ENCODE measurements at regions not wholly inside any gene's neighbourhood (a gene's known extent, or its start where the extent isn't known, plus 50 kb on each side); places are given as distances from the start of the nearest gene placed in this dataset.
"Not testable (repeated sequence)": the region's sequence is repeated elsewhere in the genome, so short reads cannot be mapped to it uniquely, and the experiment has no call there.

DNA sequence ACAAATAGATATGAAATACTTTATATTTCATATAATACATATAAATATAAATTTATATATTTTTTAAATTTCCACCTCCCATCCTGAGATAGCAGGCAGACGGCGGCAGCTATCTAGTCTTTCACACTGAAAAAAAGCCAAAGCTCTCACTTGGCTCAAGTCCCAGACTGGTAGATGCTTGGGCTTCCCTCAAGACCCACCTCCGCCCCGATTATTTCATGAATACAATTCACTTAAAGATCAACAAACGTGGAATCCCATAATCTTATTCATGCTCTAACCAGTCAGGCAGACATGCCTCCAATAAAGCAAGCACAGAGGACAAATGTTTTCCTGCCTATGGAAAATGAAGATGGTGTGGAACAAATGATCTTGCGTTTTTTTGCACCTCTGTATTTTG, 275.9 kb upstream of the NR2F2 start:
- no peaks in the 10 kb centered on the region for H3K36me3 ChIP-seq (ENCODE audit: control insufficient read depth in 1 of 2, insufficient read depth in 2 of 2, low read length in 1 of 2)
- no peak overlapping the region for H3K4me3 ChIP-seq (ENCODE audit: low read length in 2 of 2)
- no peaks in the 10 kb centered on the region for H3K9me3 ChIP-seq (ENCODE audit: control insufficient read depth, low read length)
- no peaks in the 10 kb centered on the region for H3K4me1 ChIP-seq (ENCODE audit: control insufficient read depth in 1 of 2, insufficient read depth in 2 of 2, low read length in 2 of 2)
- DNase-seq = no peak
- H3K27ac ChIP-seq (ENCODE audit: low read depth in 1 of 2, low read length in 2 of 2) = no peak overlapping the region
- WGBS, 2 donors = 86 to 87% methylated on average over 6 of the region's 6 CpGs
- ATAC-seq (ENCODE audit: low FRiP score) = no peak
- no peaks in the 10 kb centered on the region for H3K27me3 ChIP-seq (ENCODE audit: control insufficient read depth in 1 of 2, insufficient read depth in 2 of 2, low read length in 1 of 2)
- intact Hi-C loops (cut with DNase I) = loop anchor here in 1 of 2 donors (10.0 kb wide), 1 partner anchor 270 kb away; no protein-coding TSS in a partner anchor

DNA sequence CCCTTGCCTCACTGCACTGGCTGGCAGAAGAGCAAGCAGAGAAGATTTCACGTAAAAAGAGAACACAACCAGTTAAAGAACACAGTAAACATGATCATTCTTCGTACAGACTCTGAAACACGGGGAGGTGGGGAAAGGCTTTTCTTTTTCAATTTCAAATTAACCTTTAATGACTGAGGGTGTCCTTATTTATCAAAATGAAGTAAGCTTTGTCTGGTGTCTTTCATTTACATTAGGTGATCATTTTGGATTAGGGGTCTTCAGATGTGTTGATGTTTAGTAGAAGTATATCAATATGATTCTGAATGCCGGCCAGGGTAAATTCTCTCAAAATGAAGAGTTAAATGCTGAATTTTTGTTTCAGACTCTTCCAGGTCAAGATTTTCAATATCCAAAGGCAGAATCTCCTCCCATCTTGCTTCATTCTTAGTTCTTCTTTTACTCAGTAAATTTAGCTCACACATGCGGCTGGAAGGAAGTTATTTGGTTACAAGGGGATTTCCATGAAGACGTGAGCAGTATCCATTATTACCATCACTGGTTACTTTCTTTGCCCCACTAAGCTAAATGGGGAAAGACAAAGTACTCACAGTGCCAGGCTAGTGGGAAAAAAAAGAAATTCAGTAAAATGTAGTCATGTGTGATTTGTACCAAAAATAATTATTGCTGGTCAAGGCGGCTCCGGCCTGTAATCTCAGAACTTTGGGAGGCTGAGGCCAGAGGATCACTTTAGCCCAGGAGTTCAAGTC, 272.2 kb upstream of the NR2F2 start:
- H3K9me3 ChIP-seq (ENCODE audit: control insufficient read depth, low read length) = no peaks in the 10 kb centered on the region
- no peaks in the 10 kb centered on the region for H3K27me3 ChIP-seq (ENCODE audit: control insufficient read depth in 1 of 2, insufficient read depth in 2 of 2, low read length in 1 of 2)
- no peak for DNase-seq
- no peak overlapping the region for H3K27ac ChIP-seq (ENCODE audit: low read depth in 1 of 2, low read length in 2 of 2)
- no peaks in the 10 kb centered on the region for H3K36me3 ChIP-seq (ENCODE audit: control insufficient read depth in 1 of 2, insufficient read depth in 2 of 2, low read length in 1 of 2)
- no peak for ATAC-seq (ENCODE audit: low FRiP score)
- intact Hi-C loops (cut with DNase I) = loop anchor here in 1 of 2 donors (10.0 kb wide), 1 partner anchor 267 kb away; no protein-coding TSS in a partner anchor
- 59 to 69% methylated on average over 8 of the region's 8 CpGs for WGBS, 2 donors
- no peaks in the 10 kb centered on the region for H3K4me1 ChIP-seq (ENCODE audit: control insufficient read depth in 1 of 2, insufficient read depth in 2 of 2, low read length in 2 of 2)
- H3K4me3 ChIP-seq (ENCODE audit: low read length in 2 of 2) = no peak overlapping the region

DNA sequence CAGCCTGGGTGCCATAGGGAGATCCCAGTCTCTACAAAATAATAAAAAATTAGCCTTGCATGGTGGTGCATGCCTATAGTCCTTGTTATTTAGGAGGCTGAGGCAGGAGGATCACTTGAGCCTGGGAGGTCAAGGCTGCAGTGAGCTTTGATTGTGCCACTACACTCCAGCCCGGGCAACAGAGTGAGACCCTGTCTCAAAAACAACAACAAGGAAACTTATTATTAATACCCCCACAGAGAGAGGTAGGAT, 271.7 kb upstream of the NR2F2 start:
- not testable (repeated sequence) for H3K27ac ChIP-seq (ENCODE audit: low read depth in 1 of 2, low read length in 2 of 2); ATAC-seq (ENCODE audit: low FRiP score); H3K4me3 ChIP-seq (ENCODE audit: low read length in 2 of 2); H3K4me1 ChIP-seq (ENCODE audit: control insufficient read depth in 1 of 2, insufficient read depth in 2 of 2, low read length in 2 of 2); H3K27me3 ChIP-seq (ENCODE audit: control insufficient read depth in 1 of 2, insufficient read depth in 2 of 2, low read length in 1 of 2); H3K9me3 ChIP-seq (ENCODE audit: control insufficient read depth, low read length); DNase-seq; H3K36me3 ChIP-seq (ENCODE audit: control insufficient read depth in 1 of 2, insufficient read depth in 2 of 2, low read length in 1 of 2)
- intact Hi-C loops (cut with DNase I) = loop anchor here in 1 of 2 donors (10.0 kb wide), 1 partner anchor 266 kb away; no protein-coding TSS in a partner anchor
- 92 to 94% methylated on average over 1 of the region's 1 CpG for WGBS, 2 donors

DNA sequence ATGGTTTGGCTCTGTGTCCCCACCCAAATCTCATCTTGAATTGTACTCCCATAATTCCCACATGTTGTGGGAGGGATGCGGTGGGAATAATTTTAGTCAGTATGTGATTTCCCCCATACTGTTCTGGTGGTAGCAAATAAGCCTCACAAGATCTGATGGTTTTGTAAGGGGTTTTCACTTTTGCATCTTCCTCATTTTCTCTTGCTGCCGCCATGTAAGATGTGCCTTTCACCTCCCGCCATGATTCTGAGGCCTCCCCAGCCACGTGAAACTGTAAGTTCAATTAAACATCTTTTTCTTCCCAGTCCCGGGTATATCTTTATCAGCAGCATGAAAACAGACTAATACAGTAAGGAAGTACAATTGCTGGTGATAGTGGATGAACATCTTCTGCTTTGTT, 269.9 kb upstream of the NR2F2 start:
- 88 to 93% methylated on average over 5 of the region's 5 CpGs for WGBS, 2 donors
- not testable (repeated sequence) for H3K36me3 ChIP-seq (ENCODE audit: control insufficient read depth in 1 of 2, insufficient read depth in 2 of 2, low read length in 1 of 2)

GRCh38 chr15:96064351-96064756, 266.1 kb upstream of the NR2F2 start:
- no peak overlapping the region for H3K27ac ChIP-seq (ENCODE audit: low read depth in 1 of 2, low read length in 2 of 2)
- H3K4me3 ChIP-seq (ENCODE audit: low read length in 2 of 2) = no peak overlapping the region
- no peaks in the 10 kb centered on the region for H3K36me3 ChIP-seq (ENCODE audit: control insufficient read depth in 1 of 2, insufficient read depth in 2 of 2, low read length in 1 of 2)
- no peaks in the 10 kb centered on the region for H3K27me3 ChIP-seq (ENCODE audit: control insufficient read depth in 1 of 2, insufficient read depth in 2 of 2, low read length in 1 of 2)
- WGBS, 2 donors = 88 to 92% methylated on average over 3 of the region's 3 CpGs
- ATAC-seq (ENCODE audit: low FRiP score) (no peak), DNase-seq (no peak)
- H3K4me1 ChIP-seq (ENCODE audit: control insufficient read depth in 1 of 2, insufficient read depth in 2 of 2, low read length in 2 of 2) = peaks cover 0 to 2% of the 10 kb centered on the region in 2 donors
- intact Hi-C loops (cut with DNase I) = no loop called here
- H3K9me3 ChIP-seq (ENCODE audit: control insufficient read depth, low read length) = no peaks in the 10 kb centered on the region

More for the DNA sequence above, 269.9 kb upstream of the NR2F2 start:
- H3K27ac ChIP-seq (ENCODE audit: low read depth in 1 of 2, low read length in 2 of 2); H3K9me3 ChIP-seq (ENCODE audit: control insufficient read depth, low read length); ATAC-seq (ENCODE audit: low FRiP score); H3K4me3 ChIP-seq (ENCODE audit: low read length in 2 of 2); intact Hi-C loops (cut with DNase I); H3K4me1 ChIP-seq (ENCODE audit: control insufficient read depth in 1 of 2, insufficient read depth in 2 of 2, low read length in 2 of 2); H3K27me3 ChIP-seq (ENCODE audit: control insufficient read depth in 1 of 2, insufficient read depth in 2 of 2, low read length in 1 of 2); DNase-seq: not testable (repeated sequence)

- no peaks in the 10 kb centered on the region for H3K36me3 ChIP-seq (ENCODE audit: control insufficient read depth in 1 of 2, insufficient read depth in 2 of 2, low read length in 1 of 2)
- DNase-seq (no peak), ATAC-seq (ENCODE audit: low FRiP score) (no peak)
- H3K4me3 ChIP-seq (ENCODE audit: low read length in 2 of 2) = no peak overlapping the region
- H3K9me3 ChIP-seq (ENCODE audit: control insufficient read depth, low read length) = no peaks in the 10 kb centered on the region
- no peak overlapping the region for H3K27ac ChIP-seq (ENCODE audit: low read depth in 1 of 2, low read length in 2 of 2)
- intact Hi-C loops (cut with DNase I) = no loop called here
- H3K4me1 ChIP-seq (ENCODE audit: control insufficient read depth in 1 of 2, insufficient read depth in 2 of 2, low read length in 2 of 2) = peaks cover 0 to 2% of the 10 kb centered on the region in 2 donors
- no peaks in the 10 kb centered on the region for H3K27me3 ChIP-seq (ENCODE audit: control insufficient read depth in 1 of 2, insufficient read depth in 2 of 2, low read length in 1 of 2)
- WGBS, 2 donors = 24 to 27% methylated on average over 4 of the region's 4 CpGs
These were observed 264.4 kb upstream of the NR2F2 start for GRCh38 chr15:96066126-96066525.

GRCh38 chr15:96066852-96067495, 263.5 kb upstream of the NR2F2 start:
- ATAC-seq (ENCODE audit: low FRiP score) (no peak), DNase-seq (no peak)
- Histone ChIP-seq H3K9me3 (ENCODE audit: control insufficient read depth, low read length) (no peaks in the 10 kb centered on the region), H3K27me3 (ENCODE audit: control insufficient read depth in 1 of 2, insufficient read depth in 2 of 2, low read length in 1 of 2) (no peaks in the 10 kb centered on the region), H3K36me3 (ENCODE audit: control insufficient read depth in 1 of 2, insufficient read depth in 2 of 2, low read length in 1 of 2) (no peaks in the 10 kb centered on the region), H3K4me3 (ENCODE audit: low read length in 2 of 2) (no peak overlapping the region), H3K4me1 (ENCODE audit: control insufficient read depth in 1 of 2, insufficient read depth in 2 of 2, low read length in 2 of 2) (peaks cover 0 to 2% of the 10 kb centered on the region in 2 donors), H3K27ac (ENCODE audit: low read depth in 1 of 2, low read length in 2 of 2) (no peak overlapping the region)
- WGBS, 2 donors = 59 to 60% methylated on average over 8 of the region's 8 CpGs
- intact Hi-C loops (cut with DNase I) = no loop called here

DNA sequence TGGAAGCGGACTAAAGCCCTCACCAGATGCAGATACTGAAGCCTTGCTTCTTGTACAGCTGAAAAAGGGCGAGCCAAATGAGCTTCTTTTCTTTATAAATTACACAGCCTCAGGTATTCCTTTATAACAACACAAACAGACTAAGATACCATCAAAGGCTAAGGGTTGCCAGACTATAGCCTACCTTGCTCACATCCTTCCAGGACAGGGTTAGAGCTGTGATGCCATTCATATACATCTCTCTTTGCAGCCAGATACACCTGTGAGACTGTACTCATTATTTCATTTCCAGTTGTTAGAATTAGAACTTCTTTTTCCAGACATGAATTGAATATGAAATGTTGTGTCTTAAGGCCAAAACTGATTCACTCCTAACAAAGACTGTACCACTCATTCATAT, 262.8 kb upstream of the NR2F2 start:
- intact Hi-C loops (cut with DNase I) = no loop called here
- H3K4me3 ChIP-seq (ENCODE audit: low read length in 2 of 2) = no peak overlapping the region

DNA sequence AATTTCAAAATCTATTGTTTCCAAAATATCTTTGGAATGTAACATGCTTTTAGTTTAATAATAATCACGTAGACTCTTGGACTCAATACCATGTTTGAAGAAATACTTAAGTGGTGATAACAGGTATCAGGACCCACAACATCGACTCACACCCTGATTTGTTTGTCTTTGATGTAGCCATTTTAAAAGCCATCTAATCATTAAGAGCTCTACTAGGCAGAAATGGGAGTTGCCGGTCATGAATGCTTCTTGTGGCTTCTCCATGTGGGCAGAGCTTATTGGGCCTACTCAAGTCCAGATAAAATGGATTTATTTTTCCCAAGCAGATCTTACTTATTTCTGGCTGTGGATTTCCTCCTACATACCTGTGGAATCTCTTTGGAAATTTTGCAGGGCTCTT, 261.6 kb upstream of the NR2F2 start:
- Histone ChIP-seq H3K4me3 (ENCODE audit: low read length in 2 of 2) (no peak overlapping the region), H3K9me3 (ENCODE audit: control insufficient read depth, low read length) (peaks cover 2% of the 10 kb centered on the region), H3K27me3 (ENCODE audit: control insufficient read depth in 1 of 2, insufficient read depth in 2 of 2, low read length in 1 of 2) (no peaks in the 10 kb centered on the region), H3K36me3 (ENCODE audit: control insufficient read depth in 1 of 2, insufficient read depth in 2 of 2, low read length in 1 of 2) (no peaks in the 10 kb centered on the region), H3K27ac (ENCODE audit: low read depth in 1 of 2, low read length in 2 of 2) (no peak overlapping the region), H3K4me1 (ENCODE audit: control insufficient read depth in 1 of 2, insufficient read depth in 2 of 2, low read length in 2 of 2) (peaks cover 0 to 2% of the 10 kb centered on the region in 2 donors)
- ATAC-seq (ENCODE audit: low FRiP score) (no peak), DNase-seq (no peak)
- 88% methylated on average over 3 of the region's 3 CpGs for WGBS, 2 donors
- intact Hi-C loops (cut with DNase I) = no loop called here

More for the DNA sequence above, 262.8 kb upstream of the NR2F2 start:
- 98 to 100% methylated on average over 2 of the region's 2 CpGs for WGBS, 2 donors
- H3K9me3 ChIP-seq (ENCODE audit: control insufficient read depth, low read length) = no peaks in the 10 kb centered on the region
- no peak overlapping the region for H3K27ac ChIP-seq (ENCODE audit: low read depth in 1 of 2, low read length in 2 of 2)
- no peaks in the 10 kb centered on the region for H3K27me3 ChIP-seq (ENCODE audit: control insufficient read depth in 1 of 2, insufficient read depth in 2 of 2, low read length in 1 of 2)
- H3K4me1 ChIP-seq (ENCODE audit: control insufficient read depth in 1 of 2, insufficient read depth in 2 of 2, low read length in 2 of 2) = peaks cover 0 to 2% of the 10 kb centered on the region in 2 donors
- no peak for ATAC-seq (ENCODE audit: low FRiP score)
- no peaks in the 10 kb centered on the region for H3K36me3 ChIP-seq (ENCODE audit: control insufficient read depth in 1 of 2, insufficient read depth in 2 of 2, low read length in 1 of 2)
- no peak for DNase-seq

Data from aorta (tissue), 5 donors.